Neural cell (in vitro differentiated cells): ENCODE measurements at regions not wholly inside any gene's neighbourhood (a gene's known extent, or its start where the extent isn't known, plus 50 kb on each side); places are given as distances from the start of the nearest gene placed in this dataset.

Experiments
- H2AFZ ChIP-seq: fragments of 200-600, 300-800 bp; sonication (generic), shearing (Covaris generic); 2 replicates; pipeline ENCODE4 v1.6.0; 2014; ENCODE audit warnings: low read depth, mild to moderate bottlenecking, antibody characterized with exemption, low read length, moderate library complexity
- H3F3A ChIP-seq: fragments of 200-600 bp; shearing (Covaris generic); 2 replicates; pipeline ENCODE4 v1.6.1; 2016; ENCODE audit warnings: mild to moderate bottlenecking, moderate library complexity, mixed read lengths, antibody characterized with exemption, low read length; ENCODE audit not compliant: insufficient read depth, poor library complexity, severe bottlenecking
- H3K27ac ChIP-seq: fragments of 200-600, 300-800 bp; sonication (generic), shearing (Covaris generic); 2 replicates; pipeline ENCODE4 v1.5.1; 2014; ENCODE audit warnings: mild to moderate bottlenecking, low read length, moderate library complexity
- H3K27me3 ChIP-seq: fragments of 300-800, 200-600 bp; sonication (generic), shearing (Covaris generic); 2 replicates; pipeline ENCODE4 v1.6.0; 2014; ENCODE audit warnings: mild to moderate bottlenecking, low read depth, low read length, moderate library complexity; ENCODE audit not compliant: insufficient read depth
- H3K36me3 ChIP-seq: fragments of 300-800, 200-600 bp; sonication (generic), shearing (Covaris generic); 2 replicates; pipeline ENCODE4 v1.5.1; 2014; ENCODE audit warnings: mild to moderate bottlenecking, antibody characterized with exemption, low read length, moderate library complexity; ENCODE audit not compliant: insufficient read depth
- H3K4me2 ChIP-seq: fragments of 300-800, 200-600 bp; sonication (generic), shearing (Covaris generic); 2 replicates; pipeline ENCODE4 v1.6.0; 2014; ENCODE audit warnings: mild to moderate bottlenecking, low read length
- H3K4me3 ChIP-seq: fragments of 300-800, 200-600 bp; sonication (generic), shearing (Covaris generic); 2 replicates; pipeline ENCODE4 v1.5.1; 2014; ENCODE audit warnings: mild to moderate bottlenecking, low read length, moderate library complexity
- H3K79me2 ChIP-seq: fragments of 200-600 bp; shearing (Covaris generic); replicated peaks from 2 replicates; pipeline ENCODE4 v1.6.0; 2014; ENCODE audit warnings: mild to moderate bottlenecking, low read length, moderate library complexity; ENCODE audit not compliant: insufficient read depth
- H3K9ac ChIP-seq: fragments of 300-800, 200-600 bp; sonication (generic), shearing (Covaris generic); 2 replicates; pipeline ENCODE4 v1.6.1; 2016; ENCODE audit warnings: mild to moderate bottlenecking, low read length, mixed read lengths
- H3K9me2 ChIP-seq: fragments of 200-600 bp; shearing (Covaris generic); 2 replicates; pipeline ENCODE4 v1.6.1; 2016; ENCODE audit warnings: mild to moderate bottlenecking, low read length, mixed read lengths; ENCODE audit not compliant: insufficient read depth
- H3K9me3 ChIP-seq: fragments of 200-600, 300-800 bp; sonication (generic), shearing (Covaris generic); 2 replicates; pipeline ENCODE4 v1.6.1; 2016; ENCODE audit warnings: mild to moderate bottlenecking, mixed run types, low read length, moderate library complexity, mixed read lengths
- H4K20me1 ChIP-seq: fragments of 200-600 bp; shearing (Covaris generic); 2 replicates; pipeline ENCODE4 v1.6.1; 2016; ENCODE audit warnings: mild to moderate bottlenecking, mixed run types; ENCODE audit not compliant: insufficient read depth
- CTCF ChIP-seq: fragments of 450-650 bp; IDR thresholded peaks from 2 replicates; pipeline ENCODE4 v1.5.1; 2014; ENCODE audit warnings: antibody characterized with exemption, mild to moderate bottlenecking, moderate library complexity; ENCODE audit not compliant: poor library complexity, severe bottlenecking
- EP300 ChIP-seq: fragments of 450-650 bp; conservative IDR thresholded peaks from 2 replicates; pipeline ENCODE4 v1.6.1; 2014; ENCODE audit warnings: antibody characterized with exemption, mild to moderate bottlenecking, moderate library complexity; ENCODE audit not compliant: poor library complexity, severe bottlenecking
- EZH2 ChIP-seq: fragments of 200-600, 300-800 bp; shearing (Covaris generic), sonication (generic); IDR thresholded peaks from 2 replicates; pipeline ENCODE4 v1.6.1; 2014; ENCODE audit warnings: antibody characterized with exemption, low read length, borderline replicate concordance, mild to moderate bottlenecking; ENCODE audit not compliant: insufficient read depth, poor library complexity, severe bottlenecking
- MXI1 ChIP-seq: fragments of 450-650 bp; conservative IDR thresholded peaks from 2 replicates; pipeline ENCODE4 v1.6.1; 2014; ENCODE audit warnings: antibody characterized with exemption, mild to moderate bottlenecking; ENCODE audit not compliant: poor library complexity, severe bottlenecking
- POLR2AphosphoS5 ChIP-seq: IDR thresholded peaks from 2 replicates; pipeline ENCODE4 v1.6.1; 2012
- RAD21 ChIP-seq: fragments of 450-650 bp; conservative IDR thresholded peaks from 2 replicates; pipeline ENCODE4 v1.6.1; 2014; ENCODE audit warnings: antibody characterized with exemption, mild to moderate bottlenecking, moderate library complexity
- REST ChIP-seq: IDR thresholded peaks from 2 replicates; pipeline ENCODE4 v1.6.1; 2012; ENCODE audit warnings: borderline replicate concordance
- SMC3 ChIP-seq: fragments of 450-650 bp; conservative IDR thresholded peaks from 2 replicates; pipeline ENCODE4 v1.6.1; 2014; ENCODE audit warnings: antibody characterized with exemption, mild to moderate bottlenecking, moderate library complexity; ENCODE audit not compliant: poor library complexity
- TAF1 ChIP-seq: IDR thresholded peaks from 2 replicates; pipeline ENCODE4 v1.6.1; 2012; ENCODE audit warnings: low read depth

- TF ChIP-seq RAD21: no peak
- no peak for TF ChIP-seq SMC3
These were observed 808.3 kb downstream of the REEP3 start (continued) for GRCh38 chr10:64329510-64329909.

GRCh38 chr10:64332551-64332950 is 811.4 kb downstream of the REEP3 start:
- no peaks in the 10 kb centered on the region for H4K20me1 ChIP-seq
- no peak overlapping the region for H3K4me3 ChIP-seq
- no peaks in the 10 kb centered on the region for H3K79me2 ChIP-seq
- H3F3A ChIP-seq: no peaks in the 10 kb centered on the region
- TF ChIP-seq RAD21: no peak
- TF ChIP-seq SMC3: no peak
- no peak for TF ChIP-seq MXI1
- TF ChIP-seq TAF1: no peak
- no peak for TF ChIP-seq EZH2
- no peak for TF ChIP-seq EP300
- no peak for TF ChIP-seq CTCF
- TF ChIP-seq REST: no peak
- no peak for TF ChIP-seq POLR2AphosphoS5
- H3K36me3 ChIP-seq: no peaks in the 10 kb centered on the region
- H3K9me3 ChIP-seq: no peaks in the 10 kb centered on the region
- H3K4me2 ChIP-seq: no peak overlapping the region
- no peaks in the 10 kb centered on the region for H3K9me2 ChIP-seq
- H3K9ac ChIP-seq: no peak overlapping the region
- H2AFZ ChIP-seq: no peak overlapping the region
- H3K27me3 ChIP-seq: no peaks in the 10 kb centered on the region
- no peak overlapping the region for H3K27ac ChIP-seq

GRCh38 chr10:64334084-64334483 is 812.9 kb downstream of the REEP3 start:
- TF ChIP-seq REST: no peak
- TF ChIP-seq POLR2AphosphoS5: no peak
- Histone ChIP-seq H2AFZ (no peak overlapping the region), H3K9me2 (no peaks in the 10 kb centered on the region), H3K4me2 (no peak overlapping the region), H3K27ac (no peak overlapping the region), H3F3A (no peaks in the 10 kb centered on the region), H3K36me3 (no peaks in the 10 kb centered on the region), H3K4me3 (no peak overlapping the region), H3K79me2 (no peaks in the 10 kb centered on the region), H3K27me3 (no peaks in the 10 kb centered on the region), H4K20me1 (no peaks in the 10 kb centered on the region), H3K9ac (no peak overlapping the region), H3K9me3 (no peaks in the 10 kb centered on the region)
